Spleen (tissue), 7 donors: ENCODE measurements at regions not wholly inside any gene's neighbourhood (a gene's known extent, or its start where the extent isn't known, plus 50 kb on each side); places are given as distances from the start of the nearest gene placed in this dataset.

Experiments
- POLR2A ChIP-seq, 3 donors: fragments of 450-650 bp; IDR thresholded peaks; one replicate each; pipeline ENCODE4 v1.5.1; 2017; ENCODE audit warnings: antibody characterized with exemption in 3 of 3, mild to moderate bottlenecking in 1 of 3
- TF ChIP-seq, protein P1 (sequence below), 11 experiments: fragments of 200-600 bp in 7 of 11; fragments of 450-650 bp in 4 of 11; sonication (generic) in 4 of 11; IDR thresholded peaks in 8 of 11; conservative IDR thresholded peaks in 3 of 11; 1 replicate in 7 of 11; 2 replicates in 4 of 11; pipeline versions ENCODE4 v1.4.0 to v1.8.0; 2016 to 2021; ENCODE audit warnings: antibody characterized with exemption in 11 of 11, inconsistent platforms in 4 of 11, mild to moderate bottlenecking in 1 of 11
- donor health status: DM: no; HTN: no; CAD: no; lungs with moderate emphysema.
- donor health status: DM: no; HTN: no; CAD: no.
- donor health status: DM: no; HTN: no; CAD: no.

DNA sequence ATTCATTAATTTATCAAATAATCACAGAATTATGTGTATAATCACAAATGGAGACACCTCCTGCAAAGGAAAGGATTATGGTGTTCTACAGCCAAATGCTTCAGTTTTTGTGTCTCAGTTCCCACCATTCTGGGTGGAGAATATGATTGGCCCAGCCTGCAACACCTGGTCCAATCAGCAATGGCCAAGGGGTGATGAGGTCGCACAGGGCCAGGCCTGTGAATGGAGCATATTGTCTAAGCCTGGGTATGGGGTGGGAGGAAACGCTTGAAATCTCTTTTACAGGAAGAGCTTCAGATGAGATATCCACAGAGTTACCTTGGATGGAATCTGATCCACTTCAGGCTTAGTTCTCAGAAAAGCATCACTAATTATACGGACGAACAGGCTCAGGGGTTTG is 271.6 kb downstream of the DHX35 start:
- TF ChIP-seq, protein P1, sequence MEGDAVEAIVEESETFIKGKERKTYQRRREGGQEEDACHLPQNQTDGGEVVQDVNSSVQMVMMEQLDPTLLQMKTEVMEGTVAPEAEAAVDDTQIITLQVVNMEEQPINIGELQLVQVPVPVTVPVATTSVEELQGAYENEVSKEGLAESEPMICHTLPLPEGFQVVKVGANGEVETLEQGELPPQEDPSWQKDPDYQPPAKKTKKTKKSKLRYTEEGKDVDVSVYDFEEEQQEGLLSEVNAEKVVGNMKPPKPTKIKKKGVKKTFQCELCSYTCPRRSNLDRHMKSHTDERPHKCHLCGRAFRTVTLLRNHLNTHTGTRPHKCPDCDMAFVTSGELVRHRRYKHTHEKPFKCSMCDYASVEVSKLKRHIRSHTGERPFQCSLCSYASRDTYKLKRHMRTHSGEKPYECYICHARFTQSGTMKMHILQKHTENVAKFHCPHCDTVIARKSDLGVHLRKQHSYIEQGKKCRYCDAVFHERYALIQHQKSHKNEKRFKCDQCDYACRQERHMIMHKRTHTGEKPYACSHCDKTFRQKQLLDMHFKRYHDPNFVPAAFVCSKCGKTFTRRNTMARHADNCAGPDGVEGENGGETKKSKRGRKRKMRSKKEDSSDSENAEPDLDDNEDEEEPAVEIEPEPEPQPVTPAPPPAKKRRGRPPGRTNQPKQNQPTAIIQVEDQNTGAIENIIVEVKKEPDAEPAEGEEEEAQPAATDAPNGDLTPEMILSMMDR (IDR thresholded peaks at IDR 0.05 in 8 of 11, conservative IDR thresholded peaks at IDR 0.05 in 3 of 11) = no peak
- no peak for TF ChIP-seq POLR2A (IDR thresholded peaks at IDR 0.05)
